ENCODE measurements at regions not wholly inside any gene's neighbourhood (a gene's known extent, or its start where the extent isn't known, plus 50 kb on each side); places are given as distances from the start of the nearest gene placed in this dataset.

DNA sequence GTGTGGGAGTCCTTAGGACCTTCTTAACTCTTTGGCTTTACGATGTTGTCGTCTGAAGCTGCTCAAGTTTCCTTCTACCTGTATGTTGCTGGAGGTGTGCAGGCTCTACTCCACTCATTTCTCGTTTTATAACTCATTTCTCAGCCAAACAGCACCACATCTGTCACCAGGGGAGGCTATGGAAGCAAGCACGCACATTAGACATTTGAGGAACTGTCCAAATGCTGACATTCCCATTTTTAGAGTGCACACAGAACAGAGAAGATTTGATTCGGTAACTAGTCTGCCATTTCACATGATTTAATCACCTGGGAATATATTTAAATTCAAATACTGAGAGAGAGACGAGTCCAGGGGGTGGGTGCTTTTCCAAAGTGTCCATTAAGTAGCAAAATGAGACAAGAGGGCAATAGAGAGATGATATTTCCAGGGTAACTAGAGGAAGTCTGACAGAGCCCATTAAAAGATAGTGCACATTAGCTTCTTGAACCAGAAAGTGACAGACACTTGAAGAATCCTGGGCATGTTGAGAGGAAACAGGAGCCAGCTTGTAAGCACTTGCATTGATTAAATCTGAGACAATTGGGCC lies 793.3 kb downstream of the TDRD15 start:
- Histone ChIP-seq H3K9me3 (ENCODE audit: low read depth) (no peaks in the 10 kb centered on the region), H4K20me1 (ENCODE audit: low read depth) (no peaks in the 10 kb centered on the region), H3K9ac (no peak overlapping the region), H3K36me3 (no peaks in the 10 kb centered on the region), H3K4me2 (no peak overlapping the region), H3K27me3 (no peaks in the 10 kb centered on the region), H3K79me2 (ENCODE audit: low read depth) (no peaks in the 10 kb centered on the region), H3K4me3 (no peak overlapping the region), H3K4me1 (no peaks in the 10 kb centered on the region), H2AFZ (replicated peaks) (no peak overlapping the region), H3K27ac (no peak overlapping the region), H3F3A (ENCODE audit: low read depth) (no peaks in the 10 kb centered on the region)
- no peak overlapping the region for H3K27ac Mint-ChIP-seq
- TF ChIP-seq EZH2 (IDR thresholded peaks at IDR 0.05) (no peak), EZH2phosphoT487 (IDR thresholded peaks at IDR 0.05) (no peak)
- TF ChIP-seq, protein P1, sequence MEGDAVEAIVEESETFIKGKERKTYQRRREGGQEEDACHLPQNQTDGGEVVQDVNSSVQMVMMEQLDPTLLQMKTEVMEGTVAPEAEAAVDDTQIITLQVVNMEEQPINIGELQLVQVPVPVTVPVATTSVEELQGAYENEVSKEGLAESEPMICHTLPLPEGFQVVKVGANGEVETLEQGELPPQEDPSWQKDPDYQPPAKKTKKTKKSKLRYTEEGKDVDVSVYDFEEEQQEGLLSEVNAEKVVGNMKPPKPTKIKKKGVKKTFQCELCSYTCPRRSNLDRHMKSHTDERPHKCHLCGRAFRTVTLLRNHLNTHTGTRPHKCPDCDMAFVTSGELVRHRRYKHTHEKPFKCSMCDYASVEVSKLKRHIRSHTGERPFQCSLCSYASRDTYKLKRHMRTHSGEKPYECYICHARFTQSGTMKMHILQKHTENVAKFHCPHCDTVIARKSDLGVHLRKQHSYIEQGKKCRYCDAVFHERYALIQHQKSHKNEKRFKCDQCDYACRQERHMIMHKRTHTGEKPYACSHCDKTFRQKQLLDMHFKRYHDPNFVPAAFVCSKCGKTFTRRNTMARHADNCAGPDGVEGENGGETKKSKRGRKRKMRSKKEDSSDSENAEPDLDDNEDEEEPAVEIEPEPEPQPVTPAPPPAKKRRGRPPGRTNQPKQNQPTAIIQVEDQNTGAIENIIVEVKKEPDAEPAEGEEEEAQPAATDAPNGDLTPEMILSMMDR (IDR thresholded peaks at IDR 0.05), result no peak
- no peak for DNase-seq (ENCODE audit: low spot score)
- H3K9me3 Mint-ChIP-seq, result no peaks in the 10 kb centered on the region
- no peak overlapping the region for H3K4me3 Mint-ChIP-seq
- no peaks in the 10 kb centered on the region for H3K36me3 Mint-ChIP-seq
- H3K27me3 Mint-ChIP-seq (ENCODE audit: insufficient read depth, low read depth), result no peaks in the 10 kb centered on the region
- H3K4me1 Mint-ChIP-seq, result no peaks in the 10 kb centered on the region

DNA sequence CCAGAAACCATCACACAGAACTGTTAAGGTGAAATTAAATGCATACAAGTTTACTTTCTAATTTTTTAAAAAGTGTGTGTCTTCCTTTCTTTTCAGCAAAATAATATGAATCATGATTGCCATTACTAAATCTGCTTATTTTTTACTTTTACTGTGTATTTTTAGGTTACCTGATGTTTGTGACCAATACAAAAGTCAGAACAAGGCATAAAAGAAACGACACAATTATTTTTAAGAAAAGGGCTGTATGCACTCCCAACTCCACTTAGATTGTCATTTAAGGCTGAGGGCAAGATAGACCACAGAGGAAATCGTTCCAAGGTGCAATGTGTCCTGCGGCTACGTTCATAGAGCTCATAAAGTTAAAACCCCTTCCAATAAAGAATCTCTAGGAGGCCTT lies 797.0 kb downstream of the TDRD15 start:
- Histone ChIP-seq H3K36me3 (no peaks in the 10 kb centered on the region), H3K4me3 (no peak overlapping the region), H3K79me2 (ENCODE audit: low read depth) (no peaks in the 10 kb centered on the region), H3K27ac (no peak overlapping the region), H2AFZ (replicated peaks) (no peak overlapping the region), H3K4me2 (no peak overlapping the region), H3K9me3 (ENCODE audit: low read depth) (peaks cover 5% of the 10 kb centered on the region), H3F3A (ENCODE audit: low read depth) (no peaks in the 10 kb centered on the region), H4K20me1 (ENCODE audit: low read depth) (no peaks in the 10 kb centered on the region), H3K9ac (no peak overlapping the region), H3K27me3 (no peaks in the 10 kb centered on the region), H3K4me1 (no peaks in the 10 kb centered on the region)
- H3K9me3 Mint-ChIP-seq, result no peaks in the 10 kb centered on the region
- H3K4me1 Mint-ChIP-seq, result no peaks in the 10 kb centered on the region
- H3K4me3 Mint-ChIP-seq, result no peak overlapping the region
- H3K36me3 Mint-ChIP-seq, result no peaks in the 10 kb centered on the region
- TF ChIP-seq EZH2 (IDR thresholded peaks at IDR 0.05), result no peak
- TF ChIP-seq, protein P1 (IDR thresholded peaks at IDR 0.05), result no peak
- no peak for TF ChIP-seq EZH2phosphoT487 (IDR thresholded peaks at IDR 0.05)
- H3K27ac Mint-ChIP-seq, result no peak overlapping the region
- H3K27me3 Mint-ChIP-seq (ENCODE audit: insufficient read depth, low read depth), result no peaks in the 10 kb centered on the region
- DNase-seq (ENCODE audit: low spot score), result no peak

GRCh38 chr2:21924640-21925285 lies 801.0 kb downstream of the TDRD15 start:
- no peaks in the 10 kb centered on the region for H4K20me1 ChIP-seq (ENCODE audit: low read depth)
- no peaks in the 10 kb centered on the region for H3F3A ChIP-seq (ENCODE audit: low read depth)
- Mint-ChIP-seq H3K4me3 (no peak overlapping the region), H3K4me1 (no peaks in the 10 kb centered on the region), H3K27ac (no peak overlapping the region), H3K27me3 (ENCODE audit: insufficient read depth, low read depth) (no peaks in the 10 kb centered on the region), H3K36me3 (no peaks in the 10 kb centered on the region), H3K9me3 (peaks cover 3% of the 10 kb centered on the region)
- H3K9ac ChIP-seq, result no peak overlapping the region
- H3K4me3 ChIP-seq, result no peak overlapping the region
- no peak overlapping the region for H3K27ac ChIP-seq
- no peak for DNase-seq (ENCODE audit: low spot score)
- H3K9me3 ChIP-seq (ENCODE audit: low read depth), result peaks cover 5% of the 10 kb centered on the region
- H3K79me2 ChIP-seq (ENCODE audit: low read depth), result no peaks in the 10 kb centered on the region
- no peaks in the 10 kb centered on the region for H3K4me1 ChIP-seq
- no peaks in the 10 kb centered on the region for H3K36me3 ChIP-seq
- H3K4me2 ChIP-seq, result no peak overlapping the region
- TF ChIP-seq EZH2 (IDR thresholded peaks at IDR 0.05) (no peak), EZH2phosphoT487 (IDR thresholded peaks at IDR 0.05) (no peak)
- TF ChIP-seq, protein P1 (IDR thresholded peaks at IDR 0.05), result no peak
- H2AFZ ChIP-seq (replicated peaks), result no peak overlapping the region
- H3K27me3 ChIP-seq, result no peaks in the 10 kb centered on the region
